HUES64 (cell line): ENCODE measurements at regions not wholly inside any gene's neighbourhood (a gene's known extent, or its start where the extent isn't known, plus 50 kb on each side); places are given as distances from the start of the nearest gene placed in this dataset.

Experiments used
- H3K27ac ChIP-seq: 2 replicates; pipeline ENCODE4 v1.7.0; 2013; ENCODE audit warnings: low read depth, low read length, inconsistent platforms
- H3K27me3 ChIP-seq: 2 replicates; pipeline ENCODE4 v1.6.1; 2013; ENCODE audit warnings: mild to moderate bottlenecking, low read length; ENCODE audit not compliant: insufficient read depth
- H3K36me3 ChIP-seq: 2 replicates; pipeline ENCODE4 v1.6.1; 2013; ENCODE audit warnings: mild to moderate bottlenecking, low read length; ENCODE audit not compliant: insufficient read depth
- H3K4me1 ChIP-seq: 2 replicates; pipeline ENCODE4 v1.6.1; 2013; ENCODE audit warnings: mild to moderate bottlenecking, low read length, moderate library complexity; ENCODE audit not compliant: insufficient read depth
- H3K4me3 ChIP-seq: 2 replicates; pipeline ENCODE4 v1.5.1; 2013; ENCODE audit warnings: mild to moderate bottlenecking, low read length, moderate library complexity
- H3K9ac ChIP-seq: 2 replicates; pipeline ENCODE4 v1.6.1; 2013; ENCODE audit warnings: mild to moderate bottlenecking, low read depth, low read length
- H3K9me3 ChIP-seq: 2 replicates; pipeline ENCODE4 v1.6.1; 2013; ENCODE audit warnings: low read depth, low read length; ENCODE audit not compliant: insufficient read depth
- WGBS: fragments of 150-250, 120-280 bp; methylation state at CpG from one replicate; pipeline ENCODE4 v1.1.7; 2013; ENCODE audit warnings: missing lambda C conversion rate; 5-methylcytosine and 5-hydroxymethylcytosine counted together

DNA sequence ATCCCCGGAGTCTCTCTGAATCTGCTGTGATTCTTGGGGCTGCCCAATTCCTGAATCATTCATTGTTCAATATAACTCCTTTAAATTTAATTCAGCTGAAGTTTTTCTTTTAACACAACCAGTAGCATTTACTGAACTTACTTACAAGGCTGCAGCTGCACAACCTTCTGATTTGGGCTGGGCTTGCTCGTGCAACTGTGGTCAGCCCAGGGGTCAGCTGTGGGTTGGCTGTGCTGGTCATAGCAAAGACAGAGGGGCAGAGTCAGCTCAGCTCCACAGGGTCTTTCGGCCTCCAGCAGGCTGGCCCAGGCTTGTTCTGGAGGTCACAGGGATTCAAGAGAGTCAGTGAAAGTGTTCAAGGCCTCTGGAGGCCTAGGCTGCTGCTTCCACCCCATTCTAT is 186.1 kb downstream of the MATN1 start:
- no peaks in the 10 kb centered on the region for H3K27me3 ChIP-seq
- no peaks in the 10 kb centered on the region for H3K36me3 ChIP-seq
- no peak overlapping the region for H3K9ac ChIP-seq
- H3K27ac ChIP-seq = no peak overlapping the region
- no peak overlapping the region for H3K4me3 ChIP-seq
- WGBS = 80% methylated on average over 3 of the region's 3 CpGs
- 0 out of 2 replicates have a peak, but pooled peaks cover 2% of the 10 kb centered on the region for H3K9me3 ChIP-seq
- no peaks in the 10 kb centered on the region for H3K4me1 ChIP-seq

- WGBS = 86% methylated on average over 9 of the region's 9 CpGs
Measured at GRCh38 chr1:30536530-30536929, 186.9 kb downstream of the MATN1 start.

DNA sequence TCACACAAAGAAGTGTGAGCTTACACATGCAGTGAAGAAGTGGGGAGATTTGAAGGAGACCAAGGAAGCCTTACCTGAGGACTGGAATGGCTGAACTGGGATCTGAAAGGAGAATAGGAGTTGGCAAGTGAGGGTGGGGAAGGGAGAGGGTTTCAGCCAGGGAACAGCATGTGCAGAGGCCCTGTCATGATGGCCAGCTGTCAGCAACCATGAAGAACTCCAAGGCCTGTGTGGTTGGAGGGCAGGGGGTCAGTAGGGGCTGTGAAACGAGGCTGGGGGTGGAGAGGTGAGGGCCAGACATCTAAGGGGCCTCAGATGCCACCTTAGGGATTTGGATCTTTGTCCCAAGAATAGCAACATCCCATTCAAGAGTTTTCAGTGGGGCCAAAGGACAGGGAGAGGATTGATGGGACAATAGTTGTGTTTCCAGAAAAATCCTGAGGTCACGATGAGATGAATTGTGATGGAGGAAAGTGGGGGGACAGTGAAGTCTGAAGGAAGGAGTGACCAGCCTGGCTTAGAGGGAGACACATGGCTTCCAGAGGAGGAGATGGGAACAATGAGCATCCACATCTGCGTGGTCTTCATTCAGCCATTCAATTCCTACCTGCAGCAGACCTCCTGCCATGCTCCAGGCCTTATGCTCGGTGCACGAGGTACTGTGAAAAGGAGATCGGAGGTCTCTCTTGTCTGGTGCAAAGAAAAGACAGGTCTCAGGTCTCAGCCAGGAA is 187.6 kb downstream of the MATN1 start:
- H3K36me3 ChIP-seq = no peaks in the 10 kb centered on the region
- WGBS = 70% methylated on average over 6 of the region's 6 CpGs
- H3K27me3 ChIP-seq = no peaks in the 10 kb centered on the region
- H3K27ac ChIP-seq = no peak overlapping the region
- H3K4me1 ChIP-seq = no peaks in the 10 kb centered on the region
- no peak overlapping the region for H3K9ac ChIP-seq
- no peak overlapping the region for H3K4me3 ChIP-seq
- no peaks in the 10 kb centered on the region for H3K9me3 ChIP-seq

More at GRCh38 chr1:30536530-30536929, 186.9 kb downstream of the MATN1 start:
- H3K36me3 ChIP-seq = no peaks in the 10 kb centered on the region
- H3K4me1 ChIP-seq = no peaks in the 10 kb centered on the region
- no peaks in the 10 kb centered on the region for H3K27me3 ChIP-seq
- H3K9me3 ChIP-seq = no peaks in the 10 kb centered on the region
- no peak overlapping the region for H3K4me3 ChIP-seq
- no peak overlapping the region for H3K9ac ChIP-seq
- no peak overlapping the region for H3K27ac ChIP-seq

GRCh38 chr1:30534551-30534940 is 188.8 kb downstream of the MATN1 start:
- Histone ChIP-seq H3K27ac (no peak overlapping the region), H3K36me3 (no peaks in the 10 kb centered on the region), H3K9ac (no peak overlapping the region), H3K9me3 (no peaks in the 10 kb centered on the region), H3K4me3 (no peak overlapping the region), H3K4me1 (no peaks in the 10 kb centered on the region), H3K27me3 (no peaks in the 10 kb centered on the region)
- WGBS = 94% methylated on average over 2 of the region's 3 CpGs

- H3K4me3 ChIP-seq = no peak overlapping the region
- no peak overlapping the region for H3K27ac ChIP-seq
- no peak overlapping the region for H3K9ac ChIP-seq
- no peaks in the 10 kb centered on the region for H3K4me1 ChIP-seq
- 84% methylated on average over 6 of the region's 6 CpGs for WGBS
- H3K9me3 ChIP-seq = no peaks in the 10 kb centered on the region
- no peaks in the 10 kb centered on the region for H3K36me3 ChIP-seq
- no peaks in the 10 kb centered on the region for H3K27me3 ChIP-seq
Measured at GRCh38 chr1:30533796-30534550, 189.4 kb downstream of the MATN1 start.

DNA sequence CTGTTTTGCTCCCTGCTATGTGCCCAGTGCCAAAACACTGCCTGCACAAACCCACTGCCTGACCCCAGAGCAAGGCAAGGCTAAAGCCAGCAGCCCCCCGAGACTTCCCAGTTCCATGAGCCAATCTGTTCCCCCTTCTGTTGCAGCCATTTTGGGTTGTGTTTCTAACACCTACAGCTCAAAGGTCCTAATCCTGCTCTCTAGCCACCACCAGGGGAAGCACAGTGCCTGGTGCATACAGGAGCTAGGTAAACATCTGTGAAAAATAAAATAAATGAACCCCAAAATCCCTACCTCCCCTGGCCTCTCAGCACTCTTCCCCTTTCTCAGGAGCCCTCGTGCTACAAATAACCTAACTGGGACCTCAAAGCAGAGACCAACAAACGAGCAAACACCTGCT is 190.2 kb downstream of the MATN1 start:
- Histone ChIP-seq H3K27me3 (no peaks in the 10 kb centered on the region), H3K9me3 (no peaks in the 10 kb centered on the region)
- 93% methylated on average over 3 of the region's 3 CpGs for WGBS

DNA sequence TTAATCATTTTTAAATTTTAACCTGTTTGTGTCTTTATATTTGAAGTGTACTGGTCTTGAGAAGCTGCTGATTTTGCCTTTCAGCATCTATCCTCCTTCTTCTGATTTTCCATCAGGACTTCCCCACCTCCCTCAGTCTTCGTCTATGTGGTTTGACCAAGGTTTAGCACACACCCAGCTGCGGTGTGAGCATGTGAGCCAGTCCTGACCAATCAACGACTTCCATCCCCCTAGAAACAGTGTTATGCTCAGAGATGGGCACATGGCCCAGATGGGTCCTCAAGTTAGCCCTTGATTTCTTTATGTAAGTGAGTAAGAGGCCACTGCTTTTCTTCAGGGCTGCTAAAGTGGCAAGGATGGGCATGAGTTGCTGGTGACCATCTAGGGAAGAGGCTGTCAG is 190.8 kb downstream of the MATN1 start:
- 91% methylated on average over 3 of the region's 3 CpGs for WGBS
- no peaks in the 10 kb centered on the region for H3K36me3 ChIP-seq
- H3K27ac ChIP-seq = no peak overlapping the region
- H3K27me3 ChIP-seq = no peaks in the 10 kb centered on the region
- no peak overlapping the region for H3K9ac ChIP-seq
- H3K4me3 ChIP-seq = no peak overlapping the region
- no peaks in the 10 kb centered on the region for H3K9me3 ChIP-seq
- H3K4me1 ChIP-seq = no peaks in the 10 kb centered on the region

More for the DNA sequence above, 190.2 kb downstream of the MATN1 start:
- H3K9ac ChIP-seq = no peak overlapping the region
- no peaks in the 10 kb centered on the region for H3K4me1 ChIP-seq
- no peak overlapping the region for H3K4me3 ChIP-seq
- no peaks in the 10 kb centered on the region for H3K36me3 ChIP-seq
- H3K27ac ChIP-seq = no peak overlapping the region

DNA sequence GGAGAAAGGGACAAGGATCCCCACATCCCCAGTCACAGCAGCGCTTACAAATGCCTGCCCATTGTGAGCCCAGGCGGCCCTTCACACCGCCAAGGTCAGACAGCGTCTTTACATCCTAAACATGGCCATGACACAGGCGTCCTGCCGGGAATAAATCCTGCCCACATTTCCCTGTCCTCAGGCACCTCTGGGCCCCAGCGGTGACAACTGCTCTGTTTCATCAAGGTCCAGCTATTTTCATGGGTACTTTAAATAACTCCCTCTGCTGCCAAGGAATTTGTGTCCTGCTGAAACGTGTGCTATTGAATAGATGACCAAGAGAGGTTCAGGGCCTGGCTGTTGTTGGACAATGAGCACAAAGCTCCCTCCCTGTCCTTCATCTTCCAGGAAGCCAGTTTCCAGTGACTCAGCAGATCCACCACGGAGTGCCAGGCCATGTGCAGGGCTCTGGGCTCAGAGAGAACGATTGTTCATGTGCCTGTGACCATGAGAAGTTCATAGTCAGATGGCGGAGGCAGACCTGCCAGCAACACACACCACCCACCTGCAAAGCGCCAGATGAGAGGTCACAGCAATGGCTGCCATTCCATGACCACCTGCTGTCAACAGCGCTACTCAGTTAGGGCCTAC is 195.8 kb downstream of the MATN1 start:
- Histone ChIP-seq H3K4me3 (no peak overlapping the region), H3K9ac (no peak overlapping the region), H3K27ac (no peak overlapping the region), H3K27me3 (no peaks in the 10 kb centered on the region), H3K36me3 (no peaks in the 10 kb centered on the region), H3K4me1 (no peaks in the 10 kb centered on the region), H3K9me3 (no peaks in the 10 kb centered on the region)
- WGBS = 81% methylated on average over 13 of the region's 13 CpGs

GRCh38 chr1:30526652-30527345 is 196.6 kb downstream of the MATN1 start:
- H3K9ac ChIP-seq = no peak overlapping the region
- H3K4me1 ChIP-seq = no peaks in the 10 kb centered on the region
- no peaks in the 10 kb centered on the region for H3K9me3 ChIP-seq
- no peak overlapping the region for H3K27ac ChIP-seq
- no peaks in the 10 kb centered on the region for H3K36me3 ChIP-seq
- no peak overlapping the region for H3K4me3 ChIP-seq
- 94% methylated on average over 5 of the region's 6 CpGs for WGBS
- H3K27me3 ChIP-seq = no peaks in the 10 kb centered on the region

DNA sequence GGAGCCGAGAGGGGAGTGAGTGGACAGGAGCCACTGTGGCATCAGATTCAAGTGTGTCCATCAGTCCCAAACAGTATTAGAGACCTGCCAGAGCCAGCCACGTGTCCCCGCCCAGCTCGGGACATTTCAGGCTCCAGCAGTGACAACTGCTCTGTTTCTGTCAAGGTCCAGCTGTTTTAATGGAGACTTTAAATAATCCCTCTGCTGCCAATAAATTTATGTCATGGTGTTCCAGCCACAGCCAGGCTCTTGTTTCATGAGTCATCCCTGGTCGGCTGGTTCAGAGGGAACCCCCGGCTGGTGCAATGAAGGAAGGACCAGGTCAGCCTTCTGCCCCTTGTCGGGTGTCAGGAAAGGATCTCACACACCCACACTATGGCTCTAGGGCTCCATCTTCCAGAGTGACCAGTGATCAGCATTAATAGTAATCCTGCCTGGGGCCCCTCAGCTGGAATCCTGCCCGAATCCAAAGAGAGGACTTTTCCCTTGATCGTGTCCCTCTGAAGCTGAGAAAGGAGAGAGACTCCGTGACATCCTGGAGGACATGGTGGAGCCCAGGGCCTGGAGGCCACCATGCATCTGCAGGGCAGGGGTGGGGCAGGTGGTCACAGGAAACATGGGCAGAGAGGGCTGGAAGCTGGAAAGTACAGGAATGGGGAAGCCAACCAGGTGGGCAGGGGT is 197.3 kb downstream of the MATN1 start:
- no peak overlapping the region for H3K27ac ChIP-seq
- WGBS = 81% methylated on average over 10 of the region's 10 CpGs
- H3K36me3 ChIP-seq = no peaks in the 10 kb centered on the region
- H3K4me1 ChIP-seq = no peaks in the 10 kb centered on the region
- H3K4me3 ChIP-seq = no peak overlapping the region
- H3K27me3 ChIP-seq = no peaks in the 10 kb centered on the region
- H3K9ac ChIP-seq = no peak overlapping the region
- H3K9me3 ChIP-seq = no peaks in the 10 kb centered on the region
